ENCODE measurements at regions not wholly inside any gene's neighbourhood (a gene's known extent, or its start where the extent isn't known, plus 50 kb on each side); places are given as distances from the start of the nearest gene placed in this dataset.

- H3K36me3 ChIP-seq (ENCODE audit: low read length): no peaks in the 10 kb centered on the region
- no peaks in the 10 kb centered on the region for H3K9me2 ChIP-seq (replicated peaks; ENCODE audit: insufficient read depth, low read length)
- H3K9ac ChIP-seq (ENCODE audit: low read length): no peak overlapping the region
- no peak overlapping the region for H2AFZ ChIP-seq (ENCODE audit: low read depth, low read length, severe bottlenecking)
- no peaks in the 10 kb centered on the region for H3K27me3 ChIP-seq (ENCODE audit: low read length)
- no peak overlapping the region for H3K4me3 ChIP-seq (ENCODE audit: insufficient read depth, low read length, poor library complexity, severe bottlenecking)
- no peaks in the 10 kb centered on the region for H4K20me1 ChIP-seq (ENCODE audit: low read depth, low read length)
- H3K27ac ChIP-seq (ENCODE audit: low read depth, low read length): no peak overlapping the region
- H3K9me3 ChIP-seq (ENCODE audit: insufficient read depth, low read length): 0 out of 2 replicates have a peak, but pooled peaks cover 3% of the 10 kb centered on the region
- H3K4me2 ChIP-seq (ENCODE audit: low read depth, low read length, poor library complexity, severe bottlenecking): no peak overlapping the region
- no peaks in the 10 kb centered on the region for H3F3A ChIP-seq (ENCODE audit: insufficient read depth)
- TF ChIP-seq CTCF (IDR thresholded peaks at IDR 0.05; ENCODE audit: insufficient read depth, low read length, poor library complexity, severe bottlenecking) (no peak), EZH2phosphoT487 (conservative IDR thresholded peaks at IDR 0.05; ENCODE audit: low read length) (no peak)
- H3K79me2 ChIP-seq (ENCODE audit: insufficient read depth, low read length): no peaks in the 10 kb centered on the region
Measured at GRCh38 chr9:86669422-86669821, 277.9 kb downstream of the GAS1 start.

- Histone ChIP-seq H4K20me1 (ENCODE audit: low read depth, low read length) (no peaks in the 10 kb centered on the region), H3K4me2 (ENCODE audit: low read depth, low read length, poor library complexity, severe bottlenecking) (no peak overlapping the region), H3K4me3 (ENCODE audit: insufficient read depth, low read length, poor library complexity, severe bottlenecking) (no peak overlapping the region), H3K27ac (ENCODE audit: low read depth, low read length) (no peak overlapping the region), H3K27me3 (ENCODE audit: low read length) (no peaks in the 10 kb centered on the region), H3K9me3 (ENCODE audit: insufficient read depth, low read length) (0 out of 2 replicates have a peak, but pooled peaks cover 3% of the 10 kb centered on the region), H3K36me3 (ENCODE audit: low read length) (no peaks in the 10 kb centered on the region), H3K79me2 (ENCODE audit: insufficient read depth, low read length) (no peaks in the 10 kb centered on the region), H3F3A (ENCODE audit: insufficient read depth) (no peaks in the 10 kb centered on the region), H3K9me2 (replicated peaks; ENCODE audit: insufficient read depth, low read length) (no peaks in the 10 kb centered on the region), H3K9ac (ENCODE audit: low read length) (no peak overlapping the region), H2AFZ (ENCODE audit: low read depth, low read length, severe bottlenecking) (no peak overlapping the region)
- TF ChIP-seq CTCF (IDR thresholded peaks at IDR 0.05; ENCODE audit: insufficient read depth, low read length, poor library complexity, severe bottlenecking) (no peak), EZH2phosphoT487 (conservative IDR thresholded peaks at IDR 0.05; ENCODE audit: low read length) (no peak)
Measured at GRCh38 chr9:86668488-86668887, 278.8 kb downstream of the GAS1 start.

- H3K27me3 ChIP-seq (ENCODE audit: low read length): no peaks in the 10 kb centered on the region
- TF ChIP-seq EZH2phosphoT487 (conservative IDR thresholded peaks at IDR 0.05; ENCODE audit: low read length) (no peak), CTCF (IDR thresholded peaks at IDR 0.05; ENCODE audit: insufficient read depth, low read length, poor library complexity, severe bottlenecking) (no peak)
Measured at GRCh38 chr9:86667307-86667706, 280.0 kb downstream of the GAS1 start.

More at GRCh38 chr9:86667307-86667706, 280.0 kb downstream of the GAS1 start:
- Histone ChIP-seq H2AFZ (ENCODE audit: low read depth, low read length, severe bottlenecking) (no peak overlapping the region), H3K9me3 (ENCODE audit: insufficient read depth, low read length) (0 out of 2 replicates have a peak, but pooled peaks cover 3% of the 10 kb centered on the region), H3K27ac (ENCODE audit: low read depth, low read length) (no peak overlapping the region), H3K4me3 (ENCODE audit: insufficient read depth, low read length, poor library complexity, severe bottlenecking) (no peak overlapping the region), H3K9ac (ENCODE audit: low read length) (no peak overlapping the region), H3F3A (ENCODE audit: insufficient read depth) (no peaks in the 10 kb centered on the region), H3K79me2 (ENCODE audit: insufficient read depth, low read length) (no peaks in the 10 kb centered on the region), H3K4me2 (ENCODE audit: low read depth, low read length, poor library complexity, severe bottlenecking) (no peak overlapping the region), H3K36me3 (ENCODE audit: low read length) (no peaks in the 10 kb centered on the region), H3K9me2 (replicated peaks; ENCODE audit: insufficient read depth, low read length) (no peaks in the 10 kb centered on the region), H4K20me1 (ENCODE audit: low read depth, low read length) (no peaks in the 10 kb centered on the region)
